ENCODE measurements at regions not wholly inside any gene's neighbourhood (a gene's known extent, or its start where the extent isn't known, plus 50 kb on each side); places are given as distances from the start of the nearest gene placed in this dataset.

DNA sequence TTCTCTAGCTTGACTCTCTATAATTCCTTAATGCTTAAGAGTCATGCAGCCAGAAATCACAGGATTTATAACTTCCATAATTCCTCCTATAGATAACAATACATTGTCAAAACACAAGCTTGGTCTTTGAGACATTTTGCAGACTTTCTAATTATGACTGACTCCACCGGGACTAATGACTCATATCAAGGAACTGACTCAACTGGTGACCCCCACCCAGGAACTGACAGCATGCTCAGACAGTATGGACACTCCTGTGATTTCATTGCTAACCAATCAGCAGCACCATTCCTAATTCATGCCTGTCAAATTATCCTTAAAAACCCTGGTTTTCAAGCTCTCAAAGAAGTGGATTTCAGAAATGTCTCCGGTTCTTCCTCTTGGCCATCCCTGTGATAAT lies 670.5 kb upstream of the IMPG1 start:
- Histone ChIP-seq H3K4me3 (no peak overlapping the region), H3K36me3 (no peaks in the 10 kb centered on the region), H3K9me3 (no peaks in the 10 kb centered on the region), H3K27ac (no peak overlapping the region), H3K27me3 (ENCODE audit: low read depth) (no peaks in the 10 kb centered on the region), H3K4me1 (no peaks in the 10 kb centered on the region)
- TF ChIP-seq, protein P1, sequence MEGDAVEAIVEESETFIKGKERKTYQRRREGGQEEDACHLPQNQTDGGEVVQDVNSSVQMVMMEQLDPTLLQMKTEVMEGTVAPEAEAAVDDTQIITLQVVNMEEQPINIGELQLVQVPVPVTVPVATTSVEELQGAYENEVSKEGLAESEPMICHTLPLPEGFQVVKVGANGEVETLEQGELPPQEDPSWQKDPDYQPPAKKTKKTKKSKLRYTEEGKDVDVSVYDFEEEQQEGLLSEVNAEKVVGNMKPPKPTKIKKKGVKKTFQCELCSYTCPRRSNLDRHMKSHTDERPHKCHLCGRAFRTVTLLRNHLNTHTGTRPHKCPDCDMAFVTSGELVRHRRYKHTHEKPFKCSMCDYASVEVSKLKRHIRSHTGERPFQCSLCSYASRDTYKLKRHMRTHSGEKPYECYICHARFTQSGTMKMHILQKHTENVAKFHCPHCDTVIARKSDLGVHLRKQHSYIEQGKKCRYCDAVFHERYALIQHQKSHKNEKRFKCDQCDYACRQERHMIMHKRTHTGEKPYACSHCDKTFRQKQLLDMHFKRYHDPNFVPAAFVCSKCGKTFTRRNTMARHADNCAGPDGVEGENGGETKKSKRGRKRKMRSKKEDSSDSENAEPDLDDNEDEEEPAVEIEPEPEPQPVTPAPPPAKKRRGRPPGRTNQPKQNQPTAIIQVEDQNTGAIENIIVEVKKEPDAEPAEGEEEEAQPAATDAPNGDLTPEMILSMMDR (IDR thresholded peaks at IDR 0.05): no peak
- no peak for DNase-seq
- intact Hi-C loops (cut with DNase I): no loop called here
- no peak for ATAC-seq

DNA sequence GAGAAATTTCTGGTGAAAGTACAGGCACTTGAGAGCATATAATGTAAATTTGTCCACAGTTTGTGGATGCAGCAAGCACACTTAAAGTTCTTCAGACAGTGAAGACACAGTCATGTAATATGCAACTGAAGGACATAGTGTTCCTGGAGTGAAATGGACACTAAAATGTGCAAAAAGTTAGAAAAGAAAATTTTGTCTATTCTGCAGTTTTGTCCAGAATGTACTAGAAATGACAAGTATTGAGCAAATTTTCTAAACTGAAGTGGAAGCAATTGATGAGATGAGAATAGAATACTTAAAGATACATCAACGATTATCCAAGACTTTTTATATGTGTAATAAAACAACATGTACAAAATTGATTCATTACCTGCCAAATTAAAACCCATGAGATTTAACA lies 647.0 kb upstream of the IMPG1 start:
- Histone ChIP-seq H3K36me3 (no peaks in the 10 kb centered on the region), H3K27me3 (ENCODE audit: low read depth) (no peaks in the 10 kb centered on the region), H3K27ac (no peak overlapping the region), H3K4me1 (no peaks in the 10 kb centered on the region), H3K9me3 (no peaks in the 10 kb centered on the region), H3K4me3 (no peak overlapping the region)
- no peak for ATAC-seq
- no peak for DNase-seq
- TF ChIP-seq, protein P1 (IDR thresholded peaks at IDR 0.05): no peak
- intact Hi-C loops (cut with DNase I): no loop called here

DNA sequence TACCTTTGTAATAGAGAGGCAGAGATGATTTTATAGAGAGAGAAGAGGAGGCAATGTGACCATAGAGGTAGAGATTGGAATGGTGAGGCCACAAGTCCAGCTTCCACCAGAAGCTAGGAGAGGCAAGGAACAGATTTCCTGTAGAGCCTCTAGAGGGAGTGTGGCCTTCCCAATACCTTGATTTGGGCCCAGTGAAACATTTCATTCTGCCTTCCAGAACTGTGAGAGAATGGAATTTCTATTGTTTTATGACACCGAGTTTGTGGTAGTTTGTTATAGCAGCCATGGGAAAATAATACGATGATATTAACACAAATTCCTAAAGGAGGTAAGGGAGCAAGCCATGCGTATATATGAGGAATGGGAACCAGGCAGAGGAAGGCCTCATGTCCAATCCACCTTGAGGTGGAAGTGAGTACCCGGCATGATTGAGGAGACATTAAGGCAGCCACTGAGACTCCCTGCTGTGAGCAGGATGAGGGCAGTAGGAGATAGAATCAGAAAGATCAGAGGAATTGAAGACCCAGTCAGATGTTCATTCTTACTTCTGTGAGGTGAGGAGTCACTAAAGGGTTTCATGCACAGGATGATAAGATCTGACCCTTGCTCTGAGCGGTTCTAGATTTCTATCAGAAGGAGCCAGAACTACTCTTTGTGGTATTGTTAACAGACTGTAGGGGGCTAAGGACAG lies 636.3 kb upstream of the IMPG1 start:
- H3K4me1 ChIP-seq: no peaks in the 10 kb centered on the region
- no peaks in the 10 kb centered on the region for H3K9me3 ChIP-seq
- H3K27ac ChIP-seq: no peak overlapping the region
- intact Hi-C loops (cut with DNase I): no loop called here
- ATAC-seq (peak in 1 of 2 donors; percentile 21), DNase-seq (no peak)
- no peak overlapping the region for H3K4me3 ChIP-seq
- TF ChIP-seq, protein P1 (IDR thresholded peaks at IDR 0.05): no peak
- no peaks in the 10 kb centered on the region for H3K27me3 ChIP-seq (ENCODE audit: low read depth)
- no peaks in the 10 kb centered on the region for H3K36me3 ChIP-seq

DNA sequence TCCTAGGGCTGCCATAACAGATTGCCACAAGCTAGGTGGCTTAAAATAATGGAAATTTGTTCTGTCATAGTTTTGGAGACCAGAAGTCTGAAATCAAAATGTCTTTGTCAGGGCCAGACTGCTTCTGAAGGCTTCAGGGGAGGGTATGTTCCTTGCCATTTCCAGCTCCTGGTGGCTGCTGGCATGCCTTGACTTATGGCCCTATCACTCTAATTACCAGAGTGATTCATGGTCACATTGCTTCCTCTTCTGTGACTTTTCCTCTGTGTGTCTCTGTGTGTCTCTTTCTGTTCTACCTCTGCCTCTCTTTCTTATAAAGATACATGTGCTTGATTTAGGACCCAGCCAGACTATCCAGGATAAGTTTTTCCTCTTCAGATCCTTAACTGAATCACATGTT lies 635.2 kb upstream of the IMPG1 start:
- no peak for DNase-seq
- Histone ChIP-seq H3K4me3 (no peak overlapping the region), H3K4me1 (no peaks in the 10 kb centered on the region), H3K36me3 (no peaks in the 10 kb centered on the region), H3K27ac (no peak overlapping the region), H3K27me3 (ENCODE audit: low read depth) (no peaks in the 10 kb centered on the region), H3K9me3 (no peaks in the 10 kb centered on the region)
- intact Hi-C loops (cut with DNase I): no loop called here
- ATAC-seq: no peak
- TF ChIP-seq, protein P1 (IDR thresholded peaks at IDR 0.05): no peak

DNA sequence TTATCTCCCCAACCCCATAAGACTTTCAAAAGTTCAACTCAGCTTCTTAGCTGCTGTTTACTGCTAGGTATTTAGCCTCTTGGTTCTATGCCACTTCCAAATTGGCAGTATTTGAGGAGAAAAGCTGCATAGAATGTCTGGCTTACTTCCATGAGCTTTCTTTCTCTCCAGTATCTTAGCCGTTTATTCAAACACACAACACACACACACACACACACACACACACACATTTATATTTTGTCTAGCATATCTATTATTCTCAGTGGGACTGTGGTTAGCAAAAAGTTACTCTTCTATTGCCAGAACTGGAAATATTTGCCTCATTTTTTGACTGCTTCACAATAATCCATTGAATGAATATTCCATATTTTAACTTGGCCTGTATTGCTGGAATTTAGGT lies 634.2 kb upstream of the IMPG1 start:
- no peak overlapping the region for H3K27ac ChIP-seq
- TF ChIP-seq, protein P1 (IDR thresholded peaks at IDR 0.05): no peak
- intact Hi-C loops (cut with DNase I): no loop called here
- no peaks in the 10 kb centered on the region for H3K36me3 ChIP-seq
- ATAC-seq (no peak), DNase-seq (no peak)
- H3K27me3 ChIP-seq (ENCODE audit: low read depth): no peaks in the 10 kb centered on the region
- no peaks in the 10 kb centered on the region for H3K9me3 ChIP-seq
- H3K4me3 ChIP-seq: no peak overlapping the region
- no peaks in the 10 kb centered on the region for H3K4me1 ChIP-seq
